Islet of Langerhans (tissue), 1 donor: ENCODE measurements at regions not wholly inside any gene's neighbourhood (a gene's known extent, or its start where the extent isn't known, plus 50 kb on each side); places are given as distances from the start of the nearest gene placed in this dataset.

Experiments
- FAIRE-seq: peaks from one replicate; lab custom pipeline; 2011; peaks lifted over from hg19 to GRCh38; lab: Jason Lieb, UNC

- no peak for FAIRE-seq
Measured at GRCh38 chr9:118957585-118957984, 411.6 kb downstream of the BRINP1 start.

- FAIRE-seq, result no peak
Measured at GRCh38 chr9:118959366-118959765, 409.9 kb downstream of the BRINP1 start.

- peak; percentile 86 for FAIRE-seq
Measured at GRCh38 chr9:118961857-118962256, 407.4 kb downstream of the BRINP1 start.

- no peak for FAIRE-seq
Measured at GRCh38 chr9:118962426-118962825, 406.8 kb downstream of the BRINP1 start.

GRCh38 chr9:118963674-118964073 lies 405.6 kb downstream of the BRINP1 start:
- no peak for FAIRE-seq

GRCh38 chr9:118967901-118968300 lies 401.3 kb downstream of the BRINP1 start:
- FAIRE-seq, result no peak

GRCh38 chr9:118975736-118976135 lies 393.5 kb downstream of the BRINP1 start:
- no peak for FAIRE-seq

- FAIRE-seq, result no peak
Measured at GRCh38 chr9:118976160-118976559, 393.1 kb downstream of the BRINP1 start.

- FAIRE-seq, result no peak
Measured at GRCh38 chr9:118984607-118985006, 384.6 kb downstream of the BRINP1 start.

GRCh38 chr9:118985851-118986250 lies 383.4 kb downstream of the BRINP1 start:
- no peak for FAIRE-seq

GRCh38 chr9:118987167-118987566 lies 382.1 kb downstream of the BRINP1 start:
- FAIRE-seq, result no peak

GRCh38 chr9:118990949-118991348 lies 378.3 kb downstream of the BRINP1 start:
- FAIRE-seq, result no peak

- FAIRE-seq, result no peak
Measured at GRCh38 chr9:118991366-118992285, 377.6 kb downstream of the BRINP1 start.

GRCh38 chr9:118992813-118993794 lies 376.1 kb downstream of the BRINP1 start:
- FAIRE-seq, result no peak

GRCh38 chr9:118993965-118994364 lies 375.3 kb downstream of the BRINP1 start:
- FAIRE-seq, result no peak

GRCh38 chr9:119002491-119002890 lies 366.7 kb downstream of the BRINP1 start:
- no peak for FAIRE-seq

- no peak for FAIRE-seq
Measured at GRCh38 chr9:119003201-119003611, 366.0 kb downstream of the BRINP1 start.

- no peak for FAIRE-seq
Measured at GRCh38 chr9:119003882-119004617, 365.2 kb downstream of the BRINP1 start.

GRCh38 chr9:119004618-119004990 lies 364.6 kb downstream of the BRINP1 start:
- no peak for FAIRE-seq

GRCh38 chr9:119005162-119005561 lies 364.1 kb downstream of the BRINP1 start:
- FAIRE-seq, result no peak

GRCh38 chr9:119009249-119009648 lies 360.0 kb downstream of the BRINP1 start:
- FAIRE-seq, result no peak

- no peak for FAIRE-seq
Measured at GRCh38 chr9:119020284-119020683, 349.0 kb downstream of the BRINP1 start.
